Tibial nerve (tissue), 4 donors: ENCODE measurements at regions not wholly inside any gene's neighbourhood (a gene's known extent, or its start where the extent isn't known, plus 50 kb on each side); places are given as distances from the start of the nearest gene placed in this dataset.

Source experiments
- DNase-seq, 2 donors: peaks; one replicate each; pipeline ENCODE4 v3.0.0-alpha.2; 2019; ENCODE audit warnings: low spot score in 2 of 2
- H3K27ac ChIP-seq, 4 donors: fragments of 200-600 bp; sonication (generic) in 3 of 4; one replicate each; pipeline ENCODE4 v1.5.1; 2017 to 2019; ENCODE audit warnings: mild to moderate bottlenecking in 1 of 4
- H3K27me3 ChIP-seq, 2 donors: fragments of 200-600 bp; sonication (generic) in 1 of 2; one replicate each; pipeline versions ENCODE4 v1.5.1 to v1.6.0; 2017 to 2019
- H3K36me3 ChIP-seq, 3 donors: fragments of 200-600 bp; sonication (generic); one replicate each; pipeline ENCODE4 v1.5.1; 2018 to 2019
- H3K4me1 ChIP-seq, 4 donors: fragments of 200-600 bp; sonication (generic) in 3 of 4; one replicate each; pipeline ENCODE4 v1.5.1; 2017 to 2019
- H3K4me3 ChIP-seq, 4 donors: fragments of 200-600 bp; sonication (generic) in 3 of 4; one replicate each; pipeline ENCODE4 v1.5.1; 2017 to 2019; ENCODE audit warnings: mild to moderate bottlenecking in 1 of 4, moderate library complexity in 1 of 4
- H3K9me3 ChIP-seq, 4 donors: fragments of 200-600 bp; sonication (generic) in 3 of 4; one replicate each; pipeline ENCODE4 v1.5.1; 2017 to 2019
- CTCF ChIP-seq, 5 experiments: fragments of 200-600 bp in 3 of 5; fragments of 450-650 bp in 2 of 5; sonication (generic) in 3 of 5; IDR thresholded peaks; one replicate each; pipeline ENCODE4 v1.5.1; 2016 to 2019; ENCODE audit warnings: antibody characterized with exemption in 5 of 5, mild to moderate bottlenecking in 3 of 5, moderate library complexity in 2 of 5
- EP300 ChIP-seq, 2 donors: sonication (generic); formaldehyde crosslinking; IDR thresholded peaks; one replicate each; pipeline ENCODE4 v1.6.1; 2017; ENCODE audit warnings: antibody characterized with exemption in 2 of 2, mild to moderate bottlenecking in 1 of 2
- POLR2A ChIP-seq, 2 donors: fragments of 450-650 bp; IDR thresholded peaks; one replicate each; pipeline ENCODE4 v1.6.1; 2017; ENCODE audit warnings: antibody characterized with exemption in 2 of 2, mild to moderate bottlenecking in 2 of 2, moderate library complexity in 2 of 2
- whole genome bisulfite sequencing, 2 donors: methylation state at CpG; one replicate each; pipeline ENCODE4 v1.1.5; 2018; 5-methylcytosine and 5-hydroxymethylcytosine counted together

DNA sequence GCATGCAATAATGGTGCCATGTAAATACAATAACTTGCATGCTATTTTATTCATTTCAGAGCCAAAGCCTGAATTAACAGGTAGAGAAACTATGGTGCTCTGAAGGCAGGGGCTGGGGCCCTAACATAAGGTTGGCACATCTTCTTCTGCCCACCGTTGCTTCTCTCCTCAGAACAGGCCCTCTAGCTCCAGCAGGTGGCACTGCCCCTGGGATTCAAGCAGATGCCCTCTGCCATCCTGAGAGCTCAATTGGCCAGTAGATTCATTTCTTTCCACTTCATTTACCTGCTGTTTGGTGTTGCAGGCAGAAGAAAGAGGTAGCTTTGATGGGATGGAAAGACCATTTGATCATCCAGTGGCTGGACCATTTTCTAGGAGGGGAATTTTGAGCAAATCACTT, 130.5 kb downstream of the FOXB1 start:
- Histone ChIP-seq H3K9me3 (no peaks in the 10 kb centered on the region), H3K4me3 (no peak overlapping the region), H3K27me3 (peaks cover 0 to 4% of the 10 kb centered on the region in 2 donors), H3K36me3 (no peaks in the 10 kb centered on the region), H3K4me1 (no peaks in the 10 kb centered on the region), H3K27ac (no peak overlapping the region)
- no peak for TF ChIP-seq EP300 (IDR thresholded peaks at IDR 0.05)
- no peak for TF ChIP-seq POLR2A (IDR thresholded peaks at IDR 0.05)
- no peak for TF ChIP-seq CTCF (IDR thresholded peaks at IDR 0.05)
- DNase-seq = no peak
- WGBS, 2 donors = 63 to 79% methylated on average over 1 of the region's 1 CpG

DNA sequence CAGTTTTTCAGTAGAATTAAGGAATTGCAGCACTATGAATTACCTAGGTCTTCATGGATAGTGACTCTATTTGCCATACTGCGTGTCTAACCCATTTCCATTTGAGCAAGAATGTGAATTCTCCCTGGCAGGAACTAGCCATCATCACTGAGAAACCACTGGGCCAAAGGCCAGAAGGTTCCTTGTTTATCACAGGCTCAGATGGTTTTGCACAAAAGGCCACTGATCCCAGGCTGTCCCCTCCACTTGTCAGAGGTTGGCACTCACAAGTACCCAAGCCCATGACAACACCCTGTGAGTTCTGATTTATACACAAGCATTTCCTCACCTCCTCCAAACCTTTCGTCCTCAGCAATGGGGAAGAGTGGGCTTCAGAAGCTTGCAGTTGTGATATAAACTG, 131.8 kb downstream of the FOXB1 start:
- no peak for TF ChIP-seq EP300 (IDR thresholded peaks at IDR 0.05)
- no peak for TF ChIP-seq POLR2A (IDR thresholded peaks at IDR 0.05)
- TF ChIP-seq CTCF (IDR thresholded peaks at IDR 0.05) = no peak
- H3K27ac ChIP-seq = no peak overlapping the region
- no peak overlapping the region for H3K4me3 ChIP-seq
- H3K9me3 ChIP-seq = peaks cover 0 to 5% (median 0%) of the 10 kb centered on the region in 4 donors
- no peak for DNase-seq
- peaks cover 0 to 4% of the 10 kb centered on the region in 2 donors for H3K27me3 ChIP-seq
- no peaks in the 10 kb centered on the region for H3K36me3 ChIP-seq
- H3K4me1 ChIP-seq = no peaks in the 10 kb centered on the region
- 84 to 95% methylated on average over 2 of the region's 2 CpGs for WGBS, 2 donors

GRCh38 chr15:60137711-60138396, 133.7 kb downstream of the FOXB1 start:
- TF ChIP-seq CTCF (IDR thresholded peaks at IDR 0.05) (no peak), EP300 (IDR thresholded peaks at IDR 0.05) (no peak), POLR2A (IDR thresholded peaks at IDR 0.05) (no peak)

GRCh38 chr15:60138397-60138968, 134.4 kb downstream of the FOXB1 start:
- peaks cover 0 to 4% of the 10 kb centered on the region in 2 donors for H3K27me3 ChIP-seq
- no peaks in the 10 kb centered on the region for H3K4me1 ChIP-seq
- WGBS, 2 donors = 80 to 93% methylated on average over 3 of the region's 3 CpGs
- H3K4me3 ChIP-seq = no peak overlapping the region
- peaks cover 0 to 5% (median 0%) of the 10 kb centered on the region in 4 donors for H3K9me3 ChIP-seq
- TF ChIP-seq EP300 (IDR thresholded peaks at IDR 0.05) = no peak
- TF ChIP-seq CTCF (IDR thresholded peaks at IDR 0.05) = no peak
- TF ChIP-seq POLR2A (IDR thresholded peaks at IDR 0.05) = no peak
- H3K27ac ChIP-seq = no peak overlapping the region
- H3K36me3 ChIP-seq = no peaks in the 10 kb centered on the region
- DNase-seq = no peak

More at GRCh38 chr15:60137711-60138396, 133.7 kb downstream of the FOXB1 start:
- no peak overlapping the region for H3K4me3 ChIP-seq
- no peak overlapping the region for H3K27ac ChIP-seq
- H3K9me3 ChIP-seq = peaks cover 0 to 5% (median 0%) of the 10 kb centered on the region in 4 donors
- H3K4me1 ChIP-seq = no peaks in the 10 kb centered on the region
- 45 to 47% methylated on average over 5 of the region's 5 CpGs for WGBS, 2 donors
- DNase-seq = no peak
- no peaks in the 10 kb centered on the region for H3K36me3 ChIP-seq
- peaks cover 0 to 4% of the 10 kb centered on the region in 2 donors for H3K27me3 ChIP-seq

- DNase-seq = no peak
- TF ChIP-seq EP300 (IDR thresholded peaks at IDR 0.05) (no peak), POLR2A (IDR thresholded peaks at IDR 0.05) (no peak), CTCF (IDR thresholded peaks at IDR 0.05) (no peak)
- Histone ChIP-seq H3K4me1 (no peaks in the 10 kb centered on the region), H3K4me3 (no peak overlapping the region), H3K27me3 (no peaks in the 10 kb centered on the region), H3K27ac (no peak overlapping the region), H3K36me3 (no peaks in the 10 kb centered on the region), H3K9me3 (no peaks in the 10 kb centered on the region)
- 79 to 88% methylated on average over 4 of the region's 4 CpGs for WGBS, 2 donors
Observed at GRCh38 chr15:60152386-60152785, 148.3 kb downstream of the FOXB1 start.
